SK-N-SH (cell line): ENCODE measurements at regions not wholly inside any gene's neighbourhood (a gene's known extent, or its start where the extent isn't known, plus 50 kb on each side); places are given as distances from the start of the nearest gene placed in this dataset.

Experiments
- CTCF ChIA-PET: fragments of 300-600, 350-600 bp; formaldehyde crosslinking; extraction: SDS; loops from one replicate; lab custom pipeline; 2021; lab: Yijun Ruan, JAX
- POLR2A ChIA-PET: fragments of 350-600 bp; sonication (Branson Sonifier 250); formaldehyde crosslinking; extraction: SDS; loops from one replicate; lab custom pipeline; 2020; ENCODE audit warnings: antibody characterized with exemption, inconsistent platforms; lab: Yijun Ruan, JAX
- DNase-seq: peaks from one replicate; pipeline ENCODE4 v3.0.0; 2012
- H2AFZ ChIP-seq: fragments of 200-600 bp; sonication (generic); 2 replicates; pipeline ENCODE4 v1.8.1; 2016; ENCODE audit warnings: antibody characterized with exemption, mild to moderate bottlenecking, low read depth
- H3F3A ChIP-seq: fragments of 200-600 bp; sonication (generic); replicated peaks from 2 replicates; pipeline ENCODE3; 2016; ENCODE audit warnings: antibody characterized with exemption, mild to moderate bottlenecking; ENCODE audit not compliant: insufficient read depth
- H3K27ac ChIP-seq, 2 experiments: fragments of 200-500 bp in 1 of 2; fragments of 200-600 bp in 1 of 2; sonication (Bioruptor generic) in 1 of 2; sonication (generic), shearing (Covaris generic) in 1 of 2; 2 replicates each; pipeline versions ENCODE4 v1.5.1 to v1.6.1; 2014 to 2016; ENCODE audit warnings: low read depth in 2 of 2, inconsistent platforms in 1 of 2, low read length in 1 of 2, mild to moderate bottlenecking in 1 of 2, mixed read lengths in 1 of 2
- H3K27me3 ChIP-seq: fragments of 200-600 bp; sonication (generic), shearing (Covaris generic); 2 replicates; pipeline ENCODE4 v1.6.1; 2016; ENCODE audit warnings: mixed run types; ENCODE audit not compliant: insufficient read depth
- H3K36me3 ChIP-seq, 2 experiments: fragments of 200-500 bp in 1 of 2; fragments of 200-600 bp in 1 of 2; sonication (Bioruptor generic) in 1 of 2; sonication (generic) in 1 of 2; replicated peaks in 1 of 2; 2 replicates each; pipeline versions ENCODE3 to v1.5.1; 2014 to 2016; ENCODE audit warnings: low read length in 1 of 2, mild to moderate bottlenecking in 1 of 2; ENCODE audit not compliant: insufficient read depth in 2 of 2, control insufficient read depth in 1 of 2
- H3K4me1 ChIP-seq, 2 experiments: fragments of 200-500 bp in 1 of 2; fragments of 200-600 bp in 1 of 2; sonication (Bioruptor generic) in 1 of 2; sonication (generic), shearing (Covaris generic) in 1 of 2; 2 replicates each; pipeline versions ENCODE4 v1.5.1 to v1.6.1; 2014 to 2016; ENCODE audit warnings: low read depth in 1 of 2, low read length in 1 of 2, mixed run types in 1 of 2; ENCODE audit not compliant: insufficient read depth in 2 of 2, control insufficient read depth in 1 of 2
- H3K4me2 ChIP-seq: fragments of 200-600 bp; sonication (generic), shearing (Covaris generic); 2 replicates; pipeline ENCODE4 v1.6.1; 2017; ENCODE audit warnings: mixed run types
- H3K4me3 ChIP-seq, 2 experiments: fragments of 200-500 bp in 1 of 2; fragments of 200-600 bp in 1 of 2; sonication (Bioruptor generic) in 1 of 2; sonication (generic), shearing (Covaris generic) in 1 of 2; 2 replicates each; pipeline versions ENCODE4 v1.5.1 to v1.8.1; 2014 to 2016; ENCODE audit warnings: low read depth in 2 of 2, inconsistent platforms in 1 of 2, low read length in 1 of 2, mild to moderate bottlenecking in 1 of 2, mixed read lengths in 1 of 2, moderate library complexity in 1 of 2
- H3K79me2 ChIP-seq: fragments of 200-600 bp; sonication (generic); 2 replicates; pipeline ENCODE4 v1.8.1; 2017; ENCODE audit warnings: mild to moderate bottlenecking; ENCODE audit not compliant: insufficient read depth
- H3K9ac ChIP-seq: fragments of 200-600 bp; sonication (generic); 2 replicates; pipeline ENCODE4 v1.6.1; 2017; ENCODE audit warnings: mixed run types
- H3K9me2 ChIP-seq: fragments of 200-600 bp; sonication (generic); 2 replicates; pipeline ENCODE4 v1.6.1; 2017; ENCODE audit warnings: mixed run types
- H3K9me3 ChIP-seq: fragments of 200-600 bp; sonication (generic); 2 replicates; pipeline ENCODE4 v1.6.1; 2017; ENCODE audit warnings: mixed run types, mild to moderate bottlenecking, moderate library complexity
- H4K20me1 ChIP-seq: fragments of 200-600 bp; sonication (generic); 2 replicates; pipeline ENCODE4 v1.6.1; 2017; ENCODE audit warnings: mild to moderate bottlenecking, mixed run types; ENCODE audit not compliant: insufficient read depth
- EP300 ChIP-seq, 2 experiments: IDR thresholded peaks; 2 replicates each; pipeline versions ENCODE4 v1.4.0 to v1.6.1; 2012; ENCODE audit warnings: borderline replicate concordance in 1 of 2, low read depth in 1 of 2, low read length in 1 of 2
- EZH2phosphoT487 ChIP-seq: fragments of 200-600 bp; sonication (generic); IDR thresholded peaks from 2 replicates; pipeline ENCODE4 v1.6.1; 2017; ENCODE audit warnings: low read depth, mixed run types, mild to moderate bottlenecking, antibody characterized with exemption, moderate library complexity, borderline replicate concordance
- FOXJ3 ChIP-seq: sonication (generic); formaldehyde crosslinking; IDR thresholded peaks from 2 replicates; pipeline ENCODE4 v1.5.1; 2020; ENCODE audit warnings: mild to moderate bottlenecking, missing genetic modification reagents
- FOXM1 ChIP-seq: IDR thresholded peaks from 2 replicates; pipeline ENCODE4 v1.4.0; 2012; ENCODE audit warnings: low read depth, mild to moderate bottlenecking
- GABPA ChIP-seq: IDR thresholded peaks from 2 replicates; pipeline ENCODE4 v1.4.0; 2012; ENCODE audit warnings: low read depth, mild to moderate bottlenecking
- GATA2 ChIP-seq: sonication (generic); formaldehyde crosslinking; IDR thresholded peaks from 2 replicates; pipeline ENCODE4 v1.5.0; 2020; ENCODE audit warnings: mild to moderate bottlenecking, missing genetic modification reagents
- JUND ChIP-seq: IDR thresholded peaks from 2 replicates; pipeline ENCODE4 v1.4.0; 2012
- MEF2A ChIP-seq: IDR thresholded peaks from 2 replicates; pipeline ENCODE4 v1.4.0; 2012; ENCODE audit warnings: low read depth, borderline replicate concordance
- MXI1 ChIP-seq: IDR thresholded peaks from 2 replicates; pipeline ENCODE4 v1.6.1; 2012; ENCODE audit warnings: mild to moderate bottlenecking, low read depth, low read length, improper control_type of control experiment
- NFIC ChIP-seq: IDR thresholded peaks from 2 replicates; pipeline ENCODE4 v1.4.0; 2012; ENCODE audit warnings: borderline replicate concordance
- POLR2AphosphoS5 ChIP-seq: IDR thresholded peaks from 2 replicates; pipeline ENCODE4 v1.6.1; 2012; ENCODE audit warnings: low read depth, low read length
- RAD21 ChIP-seq: IDR thresholded peaks from 2 replicates; pipeline ENCODE4 v1.6.1; 2012; ENCODE audit warnings: mild to moderate bottlenecking, low read length
- RFX5 ChIP-seq: IDR thresholded peaks from 2 replicates; pipeline ENCODE4 v1.6.1; 2012; ENCODE audit warnings: mild to moderate bottlenecking, improper control_type of control experiment, low read length
- SIN3A ChIP-seq: IDR thresholded peaks from 2 replicates; pipeline ENCODE4 v1.6.1; 2012; ENCODE audit warnings: low read depth, mild to moderate bottlenecking, low read length, moderate library complexity, borderline replicate concordance
- SMC3 ChIP-seq: IDR thresholded peaks from 2 replicates; pipeline ENCODE4 v1.6.1; 2012; ENCODE audit warnings: low read depth, low read length, improper control_type of control experiment
- TAF1 ChIP-seq: IDR thresholded peaks from 2 replicates; pipeline ENCODE4 v1.6.1; 2012; ENCODE audit warnings: low read depth, mild to moderate bottlenecking, low read length, moderate library complexity, borderline replicate concordance
- YY1 ChIP-seq: IDR thresholded peaks from 2 replicates; pipeline ENCODE4 v1.4.0; 2012; ENCODE audit warnings: low read depth, mild to moderate bottlenecking
- WGBS: methylation state at CpG from one replicate; pipeline ENCODE4 v1.1.6; 2017; ENCODE audit warnings: low lambda C conversion rate; 5-methylcytosine and 5-hydroxymethylcytosine counted together
- TF ChIP-seq, protein P1 (sequence below): IDR thresholded peaks from 2 replicates; pipeline ENCODE4 v1.4.0; 2012; ENCODE audit warnings: low read depth
- TF ChIP-seq, protein P2 (sequence below): fragments of 150-350 bp; IDR thresholded peaks from 2 replicates; pipeline ENCODE4 v1.6.1; 2016; ENCODE audit warnings: mild to moderate bottlenecking, low read depth, low read length
- TF ChIP-seq, protein P3 (sequence below): IDR thresholded peaks from 2 replicates; pipeline ENCODE4 v1.4.0; 2012; ENCODE audit warnings: low read depth, borderline replicate concordance
- TF ChIP-seq, protein P4 (sequence below): IDR thresholded peaks from 2 replicates; pipeline ENCODE4; 2012

DNA sequence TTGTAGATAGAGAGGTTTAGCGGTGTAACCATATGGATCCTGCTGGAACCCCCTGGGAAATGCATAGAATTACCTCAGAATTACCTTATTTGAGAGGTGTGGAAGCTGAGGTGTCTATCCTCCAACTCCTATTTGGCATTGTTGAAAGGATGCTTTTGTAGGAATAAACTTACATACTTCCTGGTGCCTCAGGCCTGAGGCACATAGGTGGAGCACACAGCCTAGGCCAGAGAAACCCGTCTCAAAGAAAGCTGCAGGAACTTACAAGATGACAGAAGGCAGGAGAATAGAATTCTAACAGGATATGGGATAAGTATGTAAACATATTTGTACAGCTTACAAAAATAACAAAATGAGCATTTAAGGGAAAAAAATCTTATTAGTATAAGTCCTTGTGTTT lies 1507.2 kb upstream of the ZEB2 start:
- ChIA-PET CTCF (no interaction called here), POLR2A (no interaction called here)
- Histone ChIP-seq H3K27me3 (no peaks in the 10 kb centered on the region), H3K4me2 (no peak overlapping the region), H3K4me3 (no peak overlapping the region), H2AFZ (no peak overlapping the region), H3K27ac (no peak overlapping the region), H3K9me2 (no peaks in the 10 kb centered on the region), H3F3A (no peaks in the 10 kb centered on the region), H3K79me2 (no peaks in the 10 kb centered on the region), H3K9me3 (no peaks in the 10 kb centered on the region), H3K4me1 (no peaks in the 10 kb centered on the region), H4K20me1 (no peaks in the 10 kb centered on the region), H3K9ac (no peak overlapping the region), H3K36me3 (no peaks in the 10 kb centered on the region)
- DNase-seq, result no peak
- 33% methylated on average over 2 of the region's 2 CpGs for WGBS
- TF ChIP-seq EZH2phosphoT487 (no peak), JUND (no peak), POLR2AphosphoS5 (no peak), RAD21 (no peak), FOXJ3 (CRISPR knock-in tag) (no peak), NFIC (no peak), YY1 (no peak), SIN3A (no peak), MXI1 (no peak), RFX5 (no peak), EP300 (IDR thresholded peaks at IDR 0.05; ENCODE audit: borderline replicate concordance in 1 of 2, low read depth in 1 of 2, low read length in 1 of 2) (no peak), MEF2A (no peak)
- TF ChIP-seq, protein P1, sequence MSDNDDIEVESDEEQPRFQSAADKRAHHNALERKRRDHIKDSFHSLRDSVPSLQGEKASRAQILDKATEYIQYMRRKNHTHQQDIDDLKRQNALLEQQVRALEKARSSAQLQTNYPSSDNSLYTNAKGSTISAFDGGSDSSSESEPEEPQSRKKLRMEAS, result no peak
- TF ChIP-seq, protein P2, sequence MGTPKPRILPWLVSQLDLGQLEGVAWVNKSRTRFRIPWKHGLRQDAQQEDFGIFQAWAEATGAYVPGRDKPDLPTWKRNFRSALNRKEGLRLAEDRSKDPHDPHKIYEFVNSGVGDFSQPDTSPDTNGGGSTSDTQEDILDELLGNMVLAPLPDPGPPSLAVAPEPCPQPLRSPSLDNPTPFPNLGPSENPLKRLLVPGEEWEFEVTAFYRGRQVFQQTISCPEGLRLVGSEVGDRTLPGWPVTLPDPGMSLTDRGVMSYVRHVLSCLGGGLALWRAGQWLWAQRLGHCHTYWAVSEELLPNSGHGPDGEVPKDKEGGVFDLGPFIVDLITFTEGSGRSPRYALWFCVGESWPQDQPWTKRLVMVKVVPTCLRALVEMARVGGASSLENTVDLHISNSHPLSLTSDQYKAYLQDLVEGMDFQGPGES, result no peak
- TF ChIP-seq, protein P3, sequence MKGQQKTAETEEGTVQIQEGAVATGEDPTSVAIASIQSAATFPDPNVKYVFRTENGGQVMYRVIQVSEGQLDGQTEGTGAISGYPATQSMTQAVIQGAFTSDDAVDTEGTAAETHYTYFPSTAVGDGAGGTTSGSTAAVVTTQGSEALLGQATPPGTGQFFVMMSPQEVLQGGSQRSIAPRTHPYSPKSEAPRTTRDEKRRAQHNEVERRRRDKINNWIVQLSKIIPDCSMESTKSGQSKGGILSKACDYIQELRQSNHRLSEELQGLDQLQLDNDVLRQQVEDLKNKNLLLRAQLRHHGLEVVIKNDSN, result no peak

DNA sequence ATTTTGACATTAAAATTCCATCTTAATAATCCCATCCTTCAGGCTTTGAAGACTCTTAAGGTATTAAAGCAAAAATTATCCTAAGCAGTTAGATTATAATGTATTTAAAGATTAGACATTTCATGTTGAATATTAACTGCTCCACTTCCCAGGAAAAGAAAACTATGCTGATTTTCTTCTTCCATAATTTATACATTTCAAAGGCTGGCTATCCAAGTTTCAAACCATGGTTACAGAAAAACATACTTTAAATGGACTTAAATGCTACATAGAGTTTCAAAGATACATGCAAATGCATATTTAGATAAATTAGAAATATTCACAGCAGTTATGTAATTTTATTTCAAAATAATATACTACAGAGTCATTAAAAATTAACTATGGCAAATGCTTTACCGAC lies 1505.6 kb upstream of the ZEB2 start:
- no peaks in the 10 kb centered on the region for H3K79me2 ChIP-seq
- no peak overlapping the region for H3K4me3 ChIP-seq
- H3K27me3 ChIP-seq, result no peaks in the 10 kb centered on the region
- no peaks in the 10 kb centered on the region for H3K9me2 ChIP-seq
- DNase-seq, result no peak
- no peak overlapping the region for H3K9ac ChIP-seq
- CTCF ChIA-PET, result no interaction called here
- WGBS, result 85% methylated on average over 1 of the region's 1 CpG
- no peaks in the 10 kb centered on the region for H3K4me1 ChIP-seq
- no peaks in the 10 kb centered on the region for H4K20me1 ChIP-seq
- H3K27ac ChIP-seq, result no peak overlapping the region
- no peaks in the 10 kb centered on the region for H3K36me3 ChIP-seq
- no peaks in the 10 kb centered on the region for H3F3A ChIP-seq
- no peaks in the 10 kb centered on the region for H3K9me3 ChIP-seq
- POLR2A ChIA-PET, result no interaction called here
- TF ChIP-seq SMC3 (no peak), EZH2phosphoT487 (no peak), FOXM1 (no peak), YY1 (no peak), MEF2A (no peak), EP300 (IDR thresholded peaks at IDR 0.05; ENCODE audit: borderline replicate concordance in 1 of 2, low read depth in 1 of 2, low read length in 1 of 2) (no peak), TAF1 (no peak), GATA2 (CRISPR knock-in tag) (no peak), FOXJ3 (CRISPR knock-in tag) (no peak), GABPA (no peak)
- TF ChIP-seq, protein P1, result no peak
- TF ChIP-seq, protein P2, result no peak
- TF ChIP-seq, protein P4, sequence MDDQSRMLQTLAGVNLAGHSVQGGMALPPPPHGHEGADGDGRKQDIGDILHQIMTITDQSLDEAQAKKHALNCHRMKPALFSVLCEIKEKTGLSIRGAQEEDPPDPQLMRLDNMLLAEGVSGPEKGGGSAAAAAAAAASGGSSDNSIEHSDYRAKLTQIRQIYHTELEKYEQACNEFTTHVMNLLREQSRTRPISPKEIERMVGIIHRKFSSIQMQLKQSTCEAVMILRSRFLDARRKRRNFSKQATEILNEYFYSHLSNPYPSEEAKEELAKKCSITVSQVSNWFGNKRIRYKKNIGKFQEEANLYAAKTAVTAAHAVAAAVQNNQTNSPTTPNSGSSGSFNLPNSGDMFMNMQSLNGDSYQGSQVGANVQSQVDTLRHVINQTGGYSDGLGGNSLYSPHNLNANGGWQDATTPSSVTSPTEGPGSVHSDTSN, result no peak
- no peak overlapping the region for H3K4me2 ChIP-seq
- no peak overlapping the region for H2AFZ ChIP-seq
